NCI-H82 (cell line): ENCODE measurements at regions not wholly inside any gene's neighbourhood (a gene's known extent, or its start where the extent isn't known, plus 50 kb on each side); places are given as distances from the start of the nearest gene placed in this dataset.
"Not testable (repeated sequence)": the region's sequence is repeated elsewhere in the genome, so short reads cannot be mapped to it uniquely, and the experiment has no call there.

Experiments used
- DNase-seq: peaks from one replicate; lab custom pipeline; 2025; lab: John Stamatoyannopoulos, UW

GRCh38 chr5:163772644-163773043, 267.2 kb downstream of the MAT2B start:
- DNase-seq = no peak

GRCh38 chr5:163773226-163773625, 267.8 kb downstream of the MAT2B start:
- no peak for DNase-seq

GRCh38 chr5:163789870-163790269, 284.5 kb downstream of the MAT2B start:
- no peak for DNase-seq

- no peak for DNase-seq
Measured at GRCh38 chr5:163790497-163790896, 285.1 kb downstream of the MAT2B start.

GRCh38 chr5:163794993-163795392, 289.6 kb downstream of the MAT2B start:
- no peak for DNase-seq

GRCh38 chr5:163807781-163808180, 302.4 kb downstream of the MAT2B start:
- no peak for DNase-seq

- peak; percentile 40 for DNase-seq
Measured at GRCh38 chr5:163809473-163809872, 304.1 kb downstream of the MAT2B start.

GRCh38 chr5:163813900-163814299, 308.5 kb downstream of the MAT2B start:
- DNase-seq = no peak

GRCh38 chr5:163815240-163815791, 309.9 kb downstream of the MAT2B start:
- DNase-seq = no peak

- no peak for DNase-seq
Measured at GRCh38 chr5:163821142-163821541, 315.7 kb downstream of the MAT2B start.

GRCh38 chr5:163822548-163822947, 317.1 kb downstream of the MAT2B start:
- no peak for DNase-seq

- DNase-seq = no peak
Measured at GRCh38 chr5:163825661-163826060, 320.2 kb downstream of the MAT2B start.

GRCh38 chr5:163826201-163826600, 320.8 kb downstream of the MAT2B start:
- DNase-seq = no peak

- no peak for DNase-seq
Measured at GRCh38 chr5:163832155-163832554, 326.7 kb downstream of the MAT2B start.

- no peak for DNase-seq
Measured at GRCh38 chr5:163838738-163839137, 333.3 kb downstream of the MAT2B start.

- DNase-seq = no peak
Measured at GRCh38 chr5:163846512-163846911, 341.1 kb downstream of the MAT2B start.

GRCh38 chr5:163855754-163856153, 350.3 kb downstream of the MAT2B start:
- DNase-seq = no peak

GRCh38 chr5:163861670-163862069, 356.3 kb downstream of the MAT2B start:
- DNase-seq = no peak

GRCh38 chr5:163867324-163867723, 361.9 kb downstream of the MAT2B start:
- DNase-seq = no peak

GRCh38 chr5:163867738-163868137, 362.3 kb downstream of the MAT2B start:
- DNase-seq = no peak

GRCh38 chr5:163869581-163869980, 364.2 kb downstream of the MAT2B start:
- DNase-seq = no peak

- no peak for DNase-seq
Measured at GRCh38 chr5:163870441-163870840, 365.0 kb downstream of the MAT2B start.

- DNase-seq = no peak
Measured at GRCh38 chr5:163874431-163874830, 369.0 kb downstream of the MAT2B start.

GRCh38 chr5:163874912-163875311, 369.5 kb downstream of the MAT2B start:
- not testable (repeated sequence) for DNase-seq

GRCh38 chr5:163877865-163878264, 372.4 kb downstream of the MAT2B start:
- DNase-seq = no peak
